Left ventricle myocardium inferior (tissue), 1 donor: ENCODE measurements at regions not wholly inside any gene's neighbourhood (a gene's known extent, or its start where the extent isn't known, plus 50 kb on each side); places are given as distances from the start of the nearest gene placed in this dataset.

Experiments used
- DNase-seq: peaks from one replicate; pipeline ENCODE4 v3.0.0-alpha.2; 2020
- H3K27ac ChIP-seq: fragments of 200-600 bp; replicated peaks from 2 replicates; pipeline ENCODE4 v1.8.0; 2021
- H3K27me3 ChIP-seq: fragments of 200-600 bp; 2 replicates; pipeline ENCODE4 v1.8.0; 2021; ENCODE audit warnings: low read depth
- H3K36me3 ChIP-seq: fragments of 200-600 bp; 2 replicates; pipeline ENCODE4 v1.8.0; 2021
- H3K4me1 ChIP-seq: fragments of 200-600 bp; 2 replicates; pipeline ENCODE4 v1.8.0; 2021
- H3K4me3 ChIP-seq: fragments of 200-600 bp; 2 replicates; pipeline ENCODE4 v1.8.0; 2021; ENCODE audit warnings: mild to moderate bottlenecking, moderate library complexity
- H3K9me3 ChIP-seq: fragments of 200-600 bp; replicated peaks from 2 replicates; pipeline ENCODE4 v1.8.0; 2021
- CTCF ChIP-seq: fragments of 200-600 bp; IDR thresholded peaks from 2 replicates; pipeline ENCODE4 v1.8.0; 2021; ENCODE audit warnings: antibody characterized with exemption, mild to moderate bottlenecking, borderline replicate concordance
- intact Hi-C: fragments of 100-400 bp; cut with micrococcal nuclease; formaldehyde crosslinking; loops from one replicate; pipeline ENCODE4 v1.11.0; 2022
- donor health status: DM: no; HTN: yes; CAD: no; lungs with severe emphysema.

GRCh38 chr4:29596228-29596627 is 1123.9 kb upstream of the PCDH7 start:
- DNase-seq, result no peak

GRCh38 chr4:29619168-29619567 is 1101.0 kb upstream of the PCDH7 start:
- H3K36me3 ChIP-seq, result no peaks in the 10 kb centered on the region
- no peak overlapping the region for H3K27ac ChIP-seq
- intact Hi-C loops, result no loop called here
- no peak overlapping the region for H3K4me3 ChIP-seq
- H3K9me3 ChIP-seq, result no peaks in the 10 kb centered on the region
- H3K4me1 ChIP-seq, result no peaks in the 10 kb centered on the region
- no peak for TF ChIP-seq CTCF
- no peaks in the 10 kb centered on the region for H3K27me3 ChIP-seq
- DNase-seq, result no peak

More at GRCh38 chr4:29596228-29596627, 1123.9 kb upstream of the PCDH7 start:
- Histone ChIP-seq H3K36me3 (no peaks in the 10 kb centered on the region), H3K27me3 (no peaks in the 10 kb centered on the region), H3K27ac (no peak overlapping the region), H3K4me3 (no peak overlapping the region), H3K9me3 (peaks cover 17% of the 10 kb centered on the region), H3K4me1 (no peaks in the 10 kb centered on the region)
- no peak for TF ChIP-seq CTCF
- intact Hi-C loops, result no loop called here

GRCh38 chr4:29632199-29632598 is 1088.0 kb upstream of the PCDH7 start:
- Histone ChIP-seq H3K27ac (no peak overlapping the region), H3K4me1 (no peaks in the 10 kb centered on the region), H3K4me3 (no peak overlapping the region), H3K36me3 (no peaks in the 10 kb centered on the region), H3K9me3 (peaks cover 6% of the 10 kb centered on the region), H3K27me3 (no peaks in the 10 kb centered on the region)
- TF ChIP-seq CTCF, result no peak
- no peak for DNase-seq
- intact Hi-C loops, result no loop called here

- Histone ChIP-seq H3K27me3 (no peaks in the 10 kb centered on the region), H3K9me3 (peaks cover 6% of the 10 kb centered on the region), H3K36me3 (no peaks in the 10 kb centered on the region), H3K27ac (no peak overlapping the region), H3K4me3 (no peak overlapping the region), H3K4me1 (no peaks in the 10 kb centered on the region)
- DNase-seq, result no peak
- no peak for TF ChIP-seq CTCF
- intact Hi-C loops, result no loop called here
Measured at GRCh38 chr4:29636961-29637360, 1083.2 kb upstream of the PCDH7 start.

GRCh38 chr4:29653221-29653620 is 1066.9 kb upstream of the PCDH7 start:
- intact Hi-C loops, result no loop called here
- no peaks in the 10 kb centered on the region for H3K9me3 ChIP-seq
- no peak for TF ChIP-seq CTCF

GRCh38 chr4:29680644-29681043 is 1039.5 kb upstream of the PCDH7 start:
- Histone ChIP-seq H3K27ac (no peak overlapping the region), H3K9me3 (no peaks in the 10 kb centered on the region), H3K27me3 (no peaks in the 10 kb centered on the region), H3K4me1 (no peaks in the 10 kb centered on the region), H3K4me3 (no peak overlapping the region), H3K36me3 (no peaks in the 10 kb centered on the region)
- TF ChIP-seq CTCF, result no peak
- no peak for DNase-seq
- intact Hi-C loops, result no loop called here

More at GRCh38 chr4:29653221-29653620, 1066.9 kb upstream of the PCDH7 start:
- no peak for DNase-seq
- H3K36me3 ChIP-seq, result no peaks in the 10 kb centered on the region
- H3K27me3 ChIP-seq, result no peaks in the 10 kb centered on the region
- no peaks in the 10 kb centered on the region for H3K4me1 ChIP-seq
- no peak overlapping the region for H3K27ac ChIP-seq
- no peak overlapping the region for H3K4me3 ChIP-seq
